Adrenal gland (tissue), 5 donors: ENCODE measurements at regions not wholly inside any gene's neighbourhood (a gene's known extent, or its start where the extent isn't known, plus 50 kb on each side); places are given as distances from the start of the nearest gene placed in this dataset.
"Not testable (repeated sequence)": the region's sequence is repeated elsewhere in the genome, so short reads cannot be mapped to it uniquely, and the experiment has no call there.

Experiments
- CTCF ChIP-seq, 6 experiments: fragments of 450-650 bp in 4 of 6; fragments of 200-600 bp in 2 of 6; sonication (generic) in 1 of 6; IDR thresholded peaks; 1 replicate in 5 of 6; 2 replicates in 1 of 6; pipeline versions ENCODE4 v1.5.1 to v1.8.0; 2016 to 2021; ENCODE audit warnings: antibody characterized with exemption in 6 of 6, mild to moderate bottlenecking in 2 of 6, moderate library complexity in 1 of 6
- POLR2A ChIP-seq, 2 donors: fragments of 450-650 bp; IDR thresholded peaks; one replicate each; pipeline ENCODE4 v1.6.1; 2017; ENCODE audit warnings: antibody characterized with exemption in 2 of 2, mild to moderate bottlenecking in 2 of 2, moderate library complexity in 1 of 2
- donor health status: DM: no; HTN: no; CAD: no.

- not testable (repeated sequence) for TF ChIP-seq CTCF, POLR2A (IDR thresholded peaks at IDR 0.05)
Observed at GRCh38 chr4:117922311-117922710, 112.0 kb upstream of the NDST3 start.
